WI38 (cell line): ENCODE measurements at regions not wholly inside any gene's neighbourhood (a gene's known extent, or its start where the extent isn't known, plus 50 kb on each side); places are given as distances from the start of the nearest gene placed in this dataset.

Experiments used
- H3K4me3 ChIP-seq: 2 replicates; pipeline ENCODE4 v1.5.1; 2011; ENCODE audit warnings: low read depth, mild to moderate bottlenecking, control low read depth, low read length
- TF ChIP-seq, protein P1 (sequence below): IDR thresholded peaks from 2 replicates; pipeline ENCODE4 v1.5.1; 2012; ENCODE audit warnings: low read depth, mild to moderate bottlenecking, control low read depth, low read length

GRCh38 chr2:128599700-128600099 is 281.0 kb upstream of the HS6ST1 start:
- TF ChIP-seq, protein P1, sequence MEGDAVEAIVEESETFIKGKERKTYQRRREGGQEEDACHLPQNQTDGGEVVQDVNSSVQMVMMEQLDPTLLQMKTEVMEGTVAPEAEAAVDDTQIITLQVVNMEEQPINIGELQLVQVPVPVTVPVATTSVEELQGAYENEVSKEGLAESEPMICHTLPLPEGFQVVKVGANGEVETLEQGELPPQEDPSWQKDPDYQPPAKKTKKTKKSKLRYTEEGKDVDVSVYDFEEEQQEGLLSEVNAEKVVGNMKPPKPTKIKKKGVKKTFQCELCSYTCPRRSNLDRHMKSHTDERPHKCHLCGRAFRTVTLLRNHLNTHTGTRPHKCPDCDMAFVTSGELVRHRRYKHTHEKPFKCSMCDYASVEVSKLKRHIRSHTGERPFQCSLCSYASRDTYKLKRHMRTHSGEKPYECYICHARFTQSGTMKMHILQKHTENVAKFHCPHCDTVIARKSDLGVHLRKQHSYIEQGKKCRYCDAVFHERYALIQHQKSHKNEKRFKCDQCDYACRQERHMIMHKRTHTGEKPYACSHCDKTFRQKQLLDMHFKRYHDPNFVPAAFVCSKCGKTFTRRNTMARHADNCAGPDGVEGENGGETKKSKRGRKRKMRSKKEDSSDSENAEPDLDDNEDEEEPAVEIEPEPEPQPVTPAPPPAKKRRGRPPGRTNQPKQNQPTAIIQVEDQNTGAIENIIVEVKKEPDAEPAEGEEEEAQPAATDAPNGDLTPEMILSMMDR = no peak
- H3K4me3 ChIP-seq = no peak overlapping the region

DNA sequence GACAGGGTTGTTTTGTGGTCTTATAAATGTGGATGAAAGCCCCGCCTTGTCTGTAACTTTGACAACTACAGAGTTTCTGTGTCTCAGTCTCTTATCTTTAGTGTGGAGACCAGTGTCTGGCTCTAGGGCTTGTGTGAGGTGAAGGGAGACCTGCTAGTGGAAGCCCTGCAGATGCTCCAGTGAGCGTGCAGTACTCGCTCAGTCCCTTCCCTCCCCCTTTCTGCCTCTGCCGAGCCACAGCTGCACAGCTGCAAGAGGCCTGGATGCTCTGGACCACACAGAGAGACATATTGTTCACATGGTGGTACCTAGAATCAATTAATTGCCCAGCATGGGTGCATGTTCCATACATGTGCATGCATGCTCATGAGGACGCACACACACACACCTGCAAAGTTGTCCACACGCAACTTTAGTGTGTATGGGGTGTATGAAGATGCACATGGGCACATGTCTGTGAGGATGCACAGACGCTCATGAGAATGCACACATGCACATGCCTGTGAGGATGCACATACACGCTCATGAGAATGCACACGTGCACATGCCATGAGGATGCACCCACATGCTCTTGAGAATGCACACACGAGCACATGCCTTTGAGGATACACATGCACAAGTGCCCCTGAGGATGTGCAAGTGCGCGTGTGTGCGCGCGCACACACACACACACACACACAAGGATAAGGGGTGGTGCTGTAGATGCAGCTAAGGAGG is 282.1 kb upstream of the HS6ST1 start:
- H3K4me3 ChIP-seq = no peak overlapping the region
- TF ChIP-seq, protein P1 = no peak

- TF ChIP-seq, protein P1 = no peak
Observed at GRCh38 chr2:128601298-128602037, 282.8 kb upstream of the HS6ST1 start.

GRCh38 chr2:128602038-128602698 is 283.5 kb upstream of the HS6ST1 start:
- TF ChIP-seq, protein P1 = no peak
- H3K4me3 ChIP-seq = no peak overlapping the region

More at GRCh38 chr2:128601298-128602037, 282.8 kb upstream of the HS6ST1 start:
- H3K4me3 ChIP-seq = no peak overlapping the region

DNA sequence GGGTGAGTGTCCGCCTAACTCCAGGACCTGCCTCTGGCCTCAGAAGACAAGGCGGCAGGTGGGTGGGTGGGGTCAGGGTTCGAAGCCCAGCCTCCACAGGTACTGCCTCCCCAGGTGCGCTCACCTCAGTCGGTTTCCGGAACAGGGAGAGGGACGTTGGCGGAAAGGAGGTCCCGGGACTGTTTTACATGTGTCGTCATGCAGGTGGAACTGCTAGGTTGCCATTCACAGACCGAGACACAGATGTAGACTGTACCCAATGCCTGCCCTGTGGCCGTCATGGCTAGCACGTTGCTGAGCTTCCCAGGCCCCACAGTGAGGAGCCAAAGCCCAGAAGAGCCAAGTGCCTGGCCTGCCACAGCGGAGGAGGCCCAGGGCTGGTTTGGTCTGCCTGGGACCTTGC is 284.0 kb upstream of the HS6ST1 start:
- H3K4me3 ChIP-seq = no peak overlapping the region
- TF ChIP-seq, protein P1 = no peak

DNA sequence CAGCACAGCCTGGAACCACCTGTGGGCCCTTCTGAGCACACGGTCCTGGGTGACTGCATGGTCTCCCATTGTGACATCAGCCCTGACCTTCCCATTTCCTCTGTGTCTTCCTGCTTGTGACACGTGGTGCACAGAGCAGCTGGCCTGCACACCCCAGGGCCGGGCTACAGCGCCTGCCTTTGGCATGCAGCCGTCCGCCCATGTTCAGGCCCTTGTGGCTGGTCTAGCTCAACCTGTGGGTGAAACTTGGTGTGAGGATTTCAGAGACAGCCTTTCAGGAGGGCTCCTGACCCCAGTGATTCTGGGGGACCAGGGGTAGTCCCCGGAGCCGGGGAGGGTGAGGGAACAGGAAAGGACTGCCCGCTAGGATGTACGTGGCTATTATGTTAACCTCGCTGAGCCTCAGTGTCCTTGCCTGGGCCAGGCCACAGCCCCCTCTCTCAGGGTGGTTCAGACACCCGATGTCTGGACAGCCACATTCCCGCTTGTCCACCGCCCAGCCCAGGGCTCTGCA is 284.8 kb upstream of the HS6ST1 start:
- TF ChIP-seq, protein P1 = no peak
- no peak overlapping the region for H3K4me3 ChIP-seq
